H1 (cell line): ENCODE measurements at regions not wholly inside any gene's neighbourhood (a gene's known extent, or its start where the extent isn't known, plus 50 kb on each side); places are given as distances from the start of the nearest gene placed in this dataset.

Experiments used
- CTCF ChIA-PET: fragments of 300-600 bp; sonication (Branson Sonifier 250); formaldehyde crosslinking; loops from one replicate; lab custom pipeline; 2021; ENCODE audit not compliant: partially characterized antibody; lab: Charles Lee
- POLR2A ChIA-PET: fragments of 300-600 bp; sonication (Branson Sonifier 250); formaldehyde crosslinking; loops from one replicate; lab custom pipeline; 2021; ENCODE audit warnings: inconsistent platforms; ENCODE audit not compliant: partially characterized antibody; lab: Charles Lee
- DNase-seq, 2 experiments: peaks; one replicate each; pipeline versions ENCODE4 v3.0.0 to v3.0.0-alpha.2; 2010 to 2022; ENCODE audit warnings: low spot score in 2 of 2, low read depth in 1 of 2, mixed read lengths in 1 of 2
- FAIRE-seq: peaks from 2 replicates; lab custom pipeline; 2011; peaks lifted over from hg19 to GRCh38; lab: Jason Lieb, UNC
- H2AFZ ChIP-seq: 2 replicates; pipeline ENCODE4 v1.8.1; 2012; ENCODE audit warnings: low read length, inconsistent platforms
- H2AK5ac ChIP-seq: 2 replicates; pipeline ENCODE4 v1.6.1; 2013; ENCODE audit warnings: low read depth, low read length
- H2BK120ac ChIP-seq: replicated peaks from 2 replicates; pipeline ENCODE3; 2013; ENCODE audit warnings: low read depth, low read length, inconsistent platforms
- H2BK12ac ChIP-seq: 2 replicates; pipeline ENCODE4 v1.6.1; 2013; ENCODE audit warnings: low read depth, low read length
- H2BK15ac ChIP-seq: 2 replicates; pipeline ENCODE4 v1.6.1; 2013; ENCODE audit warnings: low read length
- H2BK20ac ChIP-seq: 2 replicates; pipeline ENCODE4 v1.6.1; 2013; ENCODE audit warnings: low read length
- H2BK5ac ChIP-seq: 2 replicates; pipeline ENCODE4 v1.6.1; 2013; ENCODE audit warnings: low read depth, low read length
- H3K14ac ChIP-seq: 2 replicates; pipeline ENCODE4 v1.6.1; 2013; ENCODE audit warnings: inconsistent platforms; ENCODE audit not compliant: insufficient read length
- H3K18ac ChIP-seq: 2 replicates; pipeline ENCODE4 v1.6.1; 2013; ENCODE audit warnings: low read length; ENCODE audit errors: extremely low read depth
- H3K23ac ChIP-seq: 2 replicates; pipeline ENCODE4 v1.6.1; 2013; ENCODE audit warnings: inconsistent platforms; ENCODE audit not compliant: insufficient read length
- H3K23me2 ChIP-seq: 2 replicates; pipeline ENCODE4 v1.6.1; 2013; ENCODE audit warnings: low read depth, low read length
- H3K27ac ChIP-seq: 2 replicates; pipeline ENCODE4 v1.6.1; 2011; ENCODE audit warnings: low read depth, low read length, inconsistent platforms
- H3K27me3 ChIP-seq, 4 experiments: replicated peaks in 1 of 4; 1 replicate in 1 of 4; 2 replicates in 3 of 4; pipeline versions ENCODE4 v1.6.1 to v1.8.1; 2011 to 2013; ENCODE audit warnings: low read length in 3 of 4, mild to moderate bottlenecking in 3 of 4, inconsistent platforms in 2 of 4, mixed read lengths in 2 of 4, moderate library complexity in 1 of 4; ENCODE audit not compliant: control insufficient read depth in 3 of 4, insufficient read depth in 3 of 4; ENCODE audit errors: extremely low read depth in 1 of 4
- H3K36me3 ChIP-seq, 4 experiments: 2 replicates each; pipeline versions ENCODE4 v1.6.1 to v1.8.1; 2011 to 2013; ENCODE audit warnings: mild to moderate bottlenecking in 4 of 4, low read length in 3 of 4, moderate library complexity in 2 of 4, control low read depth in 1 of 4, inconsistent platforms in 1 of 4; ENCODE audit not compliant: insufficient read depth in 4 of 4, control insufficient read depth in 2 of 4
- H3K4ac ChIP-seq: replicated peaks from 2 replicates; pipeline ENCODE3; 2013; ENCODE audit warnings: low read length, low read depth, mixed read lengths, inconsistent platforms; ENCODE audit not compliant: insufficient read length
- H3K4me1 ChIP-seq, 4 experiments: replicated peaks in 1 of 4; 1 replicate in 1 of 4; 2 replicates in 3 of 4; pipeline versions ENCODE4 v1.6.1 to v1.8.1; 2011 to 2013; ENCODE audit warnings: low read length in 3 of 4, inconsistent platforms in 2 of 4, mixed read lengths in 1 of 4; ENCODE audit not compliant: insufficient read depth in 4 of 4, control insufficient read depth in 3 of 4
- H3K4me2 ChIP-seq, 2 experiments: 2 replicates each; pipeline versions ENCODE4 v1.6.1 to v1.8.1; 2011 to 2013; ENCODE audit warnings: low read depth in 2 of 2, low read length in 2 of 2, control low read depth in 1 of 2, inconsistent platforms in 1 of 2, mild to moderate bottlenecking in 1 of 2; ENCODE audit not compliant: insufficient read depth in 1 of 2
- H3K4me3 ChIP-seq, 4 experiments: fragments of 200-600, 300-600 bp in 1 of 4; sonication (generic), shearing (Covaris generic), sonication (Bioruptor Twin) in 1 of 4; 2 replicates each; pipeline versions ENCODE4 v1.5.1 to v1.8.1; 2011 to 2016; ENCODE audit warnings: low read length in 4 of 4, low read depth in 3 of 4, control low read depth in 2 of 4, inconsistent platforms in 2 of 4, mild to moderate bottlenecking in 2 of 4, mixed read lengths in 1 of 4, moderate library complexity in 1 of 4; ENCODE audit not compliant: insufficient read depth in 2 of 4; ENCODE audit errors: extremely low read depth in 1 of 4
- H3K56ac ChIP-seq: replicated peaks from 2 replicates; pipeline ENCODE3; 2013; ENCODE audit warnings: low read depth, mild to moderate bottlenecking, mixed read lengths, low read length, inconsistent platforms; ENCODE audit not compliant: insufficient read length
- H3K79me1 ChIP-seq: 2 replicates; pipeline ENCODE4 v1.6.1; 2013; ENCODE audit warnings: low read depth, low read length, control low read depth
- H3K79me2 ChIP-seq, 2 experiments: 2 replicates each; pipeline versions ENCODE4 v1.6.1 to v1.8.1; 2012 to 2013; ENCODE audit warnings: low read length in 2 of 2, mild to moderate bottlenecking in 2 of 2, inconsistent platforms in 1 of 2; ENCODE audit not compliant: insufficient read depth in 2 of 2, control insufficient read depth in 1 of 2
- H3K9ac ChIP-seq, 4 experiments: replicated peaks in 1 of 4; 1 replicate in 1 of 4; 2 replicates in 3 of 4; pipeline versions ENCODE4 v1.6.1 to v1.8.1; 2011 to 2013; ENCODE audit warnings: low read depth in 3 of 4, low read length in 3 of 4, control low read depth in 2 of 4, mild to moderate bottlenecking in 2 of 4, moderate library complexity in 2 of 4, inconsistent platforms in 1 of 4; ENCODE audit errors: extremely low read depth in 1 of 4
- H3K9me3 ChIP-seq, 2 experiments: 2 replicates each; pipeline versions ENCODE4 v1.6.1 to v1.8.1; 2012 to 2013; ENCODE audit warnings: mild to moderate bottlenecking in 2 of 2, moderate library complexity in 2 of 2, control low read depth in 1 of 2, inconsistent platforms in 1 of 2, low read depth in 1 of 2, low read length in 1 of 2, mixed read lengths in 1 of 2; ENCODE audit not compliant: insufficient read depth in 2 of 2
- H4K20me1 ChIP-seq, 2 experiments: replicated peaks in 1 of 2; 2 replicates each; pipeline versions ENCODE3 to v1.8.1; 2011 to 2013; ENCODE audit warnings: inconsistent platforms in 2 of 2, low read length in 2 of 2, mild to moderate bottlenecking in 1 of 2; ENCODE audit not compliant: insufficient read depth in 2 of 2, control insufficient read depth in 1 of 2
- H4K5ac ChIP-seq: 2 replicates; pipeline ENCODE4 v1.6.1; 2013; ENCODE audit warnings: low read length, low read depth, mixed read lengths, inconsistent platforms; ENCODE audit not compliant: insufficient read length
- H4K8ac ChIP-seq: 2 replicates; pipeline ENCODE4 v1.8.0; 2013; ENCODE audit warnings: mild to moderate bottlenecking, moderate library complexity, low read length, inconsistent platforms; ENCODE audit not compliant: insufficient read depth; ENCODE audit errors: extremely low read depth
- H4K91ac ChIP-seq: replicated peaks from 2 replicates; pipeline ENCODE3; 2013; ENCODE audit warnings: low read length, mixed read lengths, inconsistent platforms; ENCODE audit not compliant: insufficient read length
- ASH2L ChIP-seq: fragments of 200-600, 300-600 bp; sonication (generic); IDR thresholded peaks from one replicate; pipeline ENCODE4 v1.7.1; 2017; ENCODE audit warnings: low read length
- GABPA ChIP-seq: IDR thresholded peaks from 2 replicates; pipeline ENCODE4 v1.6.1; 2011; ENCODE audit warnings: mild to moderate bottlenecking, low read length, moderate library complexity, borderline replicate concordance; ENCODE audit not compliant: insufficient read depth
- JUN ChIP-seq: IDR thresholded peaks from 2 replicates; pipeline ENCODE4 v1.6.1; 2011; ENCODE audit warnings: low read depth, mild to moderate bottlenecking, improper control_type of control experiment, low read length
- RAD21 ChIP-seq, 2 experiments: IDR thresholded peaks in 1 of 2; conservative IDR thresholded peaks in 1 of 2; 2 replicates each; pipeline ENCODE4 v1.6.1; 2011; ENCODE audit warnings: low read depth in 2 of 2, low read length in 2 of 2, improper control_type of control experiment in 1 of 2, inconsistent platforms in 1 of 2, mild to moderate bottlenecking in 1 of 2, moderate library complexity in 1 of 2
- RFX5 ChIP-seq: IDR thresholded peaks from 2 replicates; pipeline ENCODE4 v1.6.1; 2011; ENCODE audit warnings: low read depth, low read length, improper control_type of control experiment, borderline replicate concordance
- SP1 ChIP-seq: IDR thresholded peaks from 2 replicates; pipeline ENCODE4 v1.6.1; 2011; ENCODE audit warnings: low read depth, low read length
- SP4 ChIP-seq: IDR thresholded peaks from 2 replicates; pipeline ENCODE4 v1.6.1; 2012; ENCODE audit warnings: low read length, inconsistent platforms
- WGBS, 2 experiments: shearing (Covaris generic) in 1 of 2; methylation state at CpG; one replicate each; pipeline versions ENCODE4 v1.1.6 to v1.1.7; 2013 to 2015; ENCODE audit warnings: low lambda C conversion rate in 2 of 2, mixed read lengths in 2 of 2, inconsistent platforms in 1 of 2, low coverage in 1 of 2, missing lambda C conversion rate in 1 of 2; ENCODE audit not compliant: insufficient replicate concordance in 2 of 2, insufficient coverage in 1 of 2, insufficient read length in 1 of 2; ENCODE audit errors: extremely low coverage in 1 of 2, missing lambda C conversion rate in 1 of 2; 5-methylcytosine and 5-hydroxymethylcytosine counted together

- H3K23me2 ChIP-seq = no peaks in the 10 kb centered on the region
- H2AFZ ChIP-seq = no peak overlapping the region
- H4K91ac ChIP-seq = no peak overlapping the region
- no peak overlapping the region for H3K4me3 ChIP-seq
- H3K9ac ChIP-seq = no peak overlapping the region
- TF ChIP-seq SP4 (no peak), ASH2L (no peak), RFX5 (no peak), JUN (no peak), GABPA (no peak), SP1 (no peak), RAD21 (IDR thresholded peaks at IDR 0.05 in 1 of 2, conservative IDR thresholded peaks at IDR 0.05 in 1 of 2; ENCODE audit: low read depth in 2 of 2, low read length in 2 of 2) (no peak)
- FAIRE-seq = no peak
- no peak overlapping the region for H2BK15ac ChIP-seq
- no peak overlapping the region for H4K5ac ChIP-seq
- H3K18ac ChIP-seq = no peak overlapping the region
- no peak overlapping the region for H2BK12ac ChIP-seq
- H3K56ac ChIP-seq = no peak overlapping the region
- H3K36me3 ChIP-seq = no peaks in the 10 kb centered on the region
- no peaks in the 10 kb centered on the region for H4K20me1 ChIP-seq
- H3K27ac ChIP-seq = no peak overlapping the region
- WGBS, 2 experiments = 8% methylated on average over 1 of the region's 1 CpG; no CpG with 5 or more reads in 1 of the 2 experiments
- no peak overlapping the region for H4K8ac ChIP-seq
- DNase-seq = no peak
- no peak overlapping the region for H3K4me2 ChIP-seq
- no peak overlapping the region for H3K4ac ChIP-seq
- no peak overlapping the region for H2BK120ac ChIP-seq
- H2BK20ac ChIP-seq = no peak overlapping the region
- no peaks in the 10 kb centered on the region for H3K4me1 ChIP-seq
- ChIA-PET CTCF (interaction anchor here (0.6 to 8.0 kb wide), 42 partner anchors 9 to 431 kb away, joined by 3 to 96 read pairs (median 5); partner anchors contain the start of gene KCNA3), POLR2A (no interaction called here)
- H2BK5ac ChIP-seq = no peak overlapping the region
- H3K23ac ChIP-seq = no peak overlapping the region
- H3K79me1 ChIP-seq = no peaks in the 10 kb centered on the region
- H2AK5ac ChIP-seq = no peak overlapping the region
- no peaks in the 10 kb centered on the region for H3K9me3 ChIP-seq
- H3K14ac ChIP-seq = no peak overlapping the region
- H3K79me2 ChIP-seq = no peaks in the 10 kb centered on the region
- H3K27me3 ChIP-seq = no peaks in the 10 kb centered on the region
These were observed 91.6 kb upstream of the KCNA3 start for GRCh38 chr1:110766336-110766647.
